Body of pancreas (tissue), 4 donors: ENCODE measurements at regions not wholly inside any gene's neighbourhood (a gene's known extent, or its start where the extent isn't known, plus 50 kb on each side); places are given as distances from the start of the nearest gene placed in this dataset.

ENCODE experiments used
- ATAC-seq: fragments of 150-250 bp; one replicate; pipeline ENCODE4 v1.9.1; 2016
- DNase-seq, 4 donors: peaks; one replicate each; pipeline ENCODE4 v3.0.0-alpha.2; 2019
- H3K27ac ChIP-seq, 4 donors: fragments of 200-600 bp; sonication (generic); 1 replicate in 3 of 4; 2 replicates in 1 of 4; pipeline versions ENCODE4 v1.5.1 to v1.6.1; 2016 to 2019; ENCODE audit warnings: mild to moderate bottlenecking in 1 of 4, mixed read lengths in 1 of 4, moderate library complexity in 1 of 4
- H3K27me3 ChIP-seq, 2 donors: fragments of 200-600 bp; sonication (generic); one replicate each; pipeline ENCODE4 v1.6.0; 2016; ENCODE audit warnings: mild to moderate bottlenecking in 1 of 2
- H3K36me3 ChIP-seq, 2 donors: fragments of 200-600 bp; sonication (generic); replicated peaks in 1 of 2; 2 replicates each; pipeline ENCODE4 v1.5.1; 2016; ENCODE audit warnings: low read depth in 2 of 2; ENCODE audit not compliant: insufficient read depth in 1 of 2
- H3K4me1 ChIP-seq: fragments of 200-600 bp; sonication (generic); one replicate; pipeline ENCODE4 v1.6.0; 2016
- H3K4me3 ChIP-seq, 2 donors: fragments of 200-600 bp; sonication (generic); 1 replicate in 1 of 2; 2 replicates in 1 of 2; pipeline ENCODE4 v1.5.1; 2016 to 2019
- H3K9me3 ChIP-seq, 3 donors: fragments of 200-600 bp; sonication (generic); 1 replicate in 2 of 3; 2 replicates in 1 of 3; pipeline ENCODE4 v1.5.1; 2016
- CTCF ChIP-seq, 7 experiments: fragments of 450-650 bp in 4 of 7; fragments of 200-600 bp in 3 of 7; sonication (generic) in 3 of 7; IDR thresholded peaks; one replicate each; pipeline ENCODE4 v1.5.1; 2016 to 2019; ENCODE audit warnings: antibody characterized with exemption in 7 of 7
- POLR2A ChIP-seq, 3 donors: fragments of 450-650 bp; IDR thresholded peaks; one replicate each; pipeline ENCODE4 v1.6.1; 2016; ENCODE audit warnings: antibody characterized with exemption in 3 of 3, mild to moderate bottlenecking in 2 of 3
- WGBS, 2 donors: methylation state at CpG; one replicate each; pipeline ENCODE4 v1.1.5; 2017; 5-methylcytosine and 5-hydroxymethylcytosine counted together
- intact Hi-C: fragments of 100-400 bp; cut with DNase I; formaldehyde crosslinking; loops from one replicate; pipeline ENCODE4 v1.15.1; 2023

GRCh38 chr11:112593440-112593839 is 332.8 kb upstream of the PLET1 start:
- Histone ChIP-seq H3K36me3 (no peaks in the 10 kb centered on the region), H3K4me1 (no peaks in the 10 kb centered on the region), H3K4me3 (no peak overlapping the region), H3K27ac (no peak overlapping the region), H3K27me3 (no peaks in the 10 kb centered on the region), H3K9me3 (no peaks in the 10 kb centered on the region)
- intact Hi-C loops, result no loop called here
- TF ChIP-seq CTCF (IDR thresholded peaks at IDR 0.05) (no peak), POLR2A (IDR thresholded peaks at IDR 0.05) (no peak)
- no peak for ATAC-seq
- no peak for DNase-seq
- 77% methylated on average over 2 of the region's 2 CpGs for WGBS, 2 donors

- Histone ChIP-seq H3K4me1 (no peaks in the 10 kb centered on the region), H3K9me3 (no peaks in the 10 kb centered on the region), H3K4me3 (no peak overlapping the region), H3K27ac (no peak overlapping the region), H3K36me3 (no peaks in the 10 kb centered on the region), H3K27me3 (no peaks in the 10 kb centered on the region)
- ATAC-seq (no peak), DNase-seq (no peak)
- intact Hi-C loops, result no loop called here
- TF ChIP-seq POLR2A (IDR thresholded peaks at IDR 0.05) (no peak), CTCF (IDR thresholded peaks at IDR 0.05) (no peak)
Observed at GRCh38 chr11:112596324-112596723, 335.7 kb upstream of the PLET1 start.

GRCh38 chr11:112597286-112597790 is 336.7 kb upstream of the PLET1 start:
- Histone ChIP-seq H3K27ac (no peak overlapping the region), H3K27me3 (no peaks in the 10 kb centered on the region), H3K36me3 (no peaks in the 10 kb centered on the region), H3K4me3 (no peak overlapping the region), H3K4me1 (no peaks in the 10 kb centered on the region), H3K9me3 (no peaks in the 10 kb centered on the region)
- intact Hi-C loops, result no loop called here
- DNase-seq (no peak), ATAC-seq (no peak)
- no peak for TF ChIP-seq CTCF (IDR thresholded peaks at IDR 0.05)
- no peak for TF ChIP-seq POLR2A (IDR thresholded peaks at IDR 0.05)
- WGBS, 2 donors, result 67 to 78% methylated on average over 2 of the region's 2 CpGs

GRCh38 chr11:112599265-112599664 is 338.6 kb upstream of the PLET1 start:
- TF ChIP-seq CTCF (IDR thresholded peaks at IDR 0.05) (no peak), POLR2A (IDR thresholded peaks at IDR 0.05) (no peak)
- intact Hi-C loops, result no loop called here
- no peaks in the 10 kb centered on the region for H3K9me3 ChIP-seq
- no peaks in the 10 kb centered on the region for H3K36me3 ChIP-seq
- H3K4me1 ChIP-seq, result no peaks in the 10 kb centered on the region
- no peak overlapping the region for H3K27ac ChIP-seq
- H3K4me3 ChIP-seq, result no peak overlapping the region
- no peaks in the 10 kb centered on the region for H3K27me3 ChIP-seq
- ATAC-seq (no peak), DNase-seq (no peak)

- intact Hi-C loops, result no loop called here
- TF ChIP-seq POLR2A (IDR thresholded peaks at IDR 0.05) (no peak), CTCF (IDR thresholded peaks at IDR 0.05) (no peak)
- Histone ChIP-seq H3K4me1 (no peaks in the 10 kb centered on the region), H3K9me3 (no peaks in the 10 kb centered on the region), H3K27ac (no peak overlapping the region), H3K4me3 (no peak overlapping the region), H3K36me3 (no peaks in the 10 kb centered on the region), H3K27me3 (no peaks in the 10 kb centered on the region)
- no peak for DNase-seq
- 64 to 81% methylated on average over 5 of the region's 5 CpGs for WGBS, 2 donors
- ATAC-seq, result no peak
Observed at GRCh38 chr11:112599856-112600533, 339.3 kb upstream of the PLET1 start.
